SU-DHL-6 (cell line): ENCODE measurements at regions not wholly inside any gene's neighbourhood (a gene's known extent, or its start where the extent isn't known, plus 50 kb on each side); places are given as distances from the start of the nearest gene placed in this dataset.

Experiments
- EZH2phosphoT487 ChIP-seq: fragments of 200-600 bp; sonication (generic), shearing (Covaris generic); conservative IDR thresholded peaks from 2 replicates; pipeline ENCODE4 v1.6.1; 2018; ENCODE audit warnings: mild to moderate bottlenecking, antibody characterized with exemption, low read length, moderate library complexity, mixed read lengths
- TF ChIP-seq, protein P1 (sequence below): fragments of 200-600 bp; sonication (generic); IDR thresholded peaks from one replicate; pipeline ENCODE4 v1.5.1; 2017; ENCODE audit warnings: antibody characterized with exemption, mild to moderate bottlenecking, low read length, moderate library complexity; ENCODE audit not compliant: insufficient read depth, poor library complexity, severe bottlenecking

DNA sequence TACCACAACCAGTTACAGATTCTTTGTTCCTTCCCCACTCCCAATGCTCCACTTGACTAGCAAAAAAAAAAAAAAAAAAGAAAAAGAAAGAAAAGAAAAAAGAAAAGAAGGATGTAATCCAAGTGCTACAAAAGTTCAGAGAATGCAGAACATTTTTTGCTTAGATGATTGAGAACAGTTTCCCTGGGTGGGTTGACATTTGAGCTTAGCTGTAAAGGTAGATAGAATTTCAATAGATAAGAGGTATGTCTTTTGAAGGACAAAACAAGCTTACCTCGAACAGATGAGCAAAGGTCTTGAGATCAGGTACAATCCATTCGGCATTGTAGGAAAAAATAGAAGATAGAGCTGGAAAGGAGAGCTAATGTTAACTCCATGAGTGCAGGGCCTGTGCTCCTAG, 344.6 kb upstream of the NECTIN3 start:
- TF ChIP-seq, protein P1, sequence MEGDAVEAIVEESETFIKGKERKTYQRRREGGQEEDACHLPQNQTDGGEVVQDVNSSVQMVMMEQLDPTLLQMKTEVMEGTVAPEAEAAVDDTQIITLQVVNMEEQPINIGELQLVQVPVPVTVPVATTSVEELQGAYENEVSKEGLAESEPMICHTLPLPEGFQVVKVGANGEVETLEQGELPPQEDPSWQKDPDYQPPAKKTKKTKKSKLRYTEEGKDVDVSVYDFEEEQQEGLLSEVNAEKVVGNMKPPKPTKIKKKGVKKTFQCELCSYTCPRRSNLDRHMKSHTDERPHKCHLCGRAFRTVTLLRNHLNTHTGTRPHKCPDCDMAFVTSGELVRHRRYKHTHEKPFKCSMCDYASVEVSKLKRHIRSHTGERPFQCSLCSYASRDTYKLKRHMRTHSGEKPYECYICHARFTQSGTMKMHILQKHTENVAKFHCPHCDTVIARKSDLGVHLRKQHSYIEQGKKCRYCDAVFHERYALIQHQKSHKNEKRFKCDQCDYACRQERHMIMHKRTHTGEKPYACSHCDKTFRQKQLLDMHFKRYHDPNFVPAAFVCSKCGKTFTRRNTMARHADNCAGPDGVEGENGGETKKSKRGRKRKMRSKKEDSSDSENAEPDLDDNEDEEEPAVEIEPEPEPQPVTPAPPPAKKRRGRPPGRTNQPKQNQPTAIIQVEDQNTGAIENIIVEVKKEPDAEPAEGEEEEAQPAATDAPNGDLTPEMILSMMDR = no peak
- TF ChIP-seq EZH2phosphoT487 = no peak
